ENCODE measurements at regions not wholly inside any gene's neighbourhood (a gene's known extent, or its start where the extent isn't known, plus 50 kb on each side); places are given as distances from the start of the nearest gene placed in this dataset.
"Not testable (repeated sequence)": the region's sequence is repeated elsewhere in the genome, so short reads cannot be mapped to it uniquely, and the experiment has no call there.

GRCh38 chr2:77713412-77713811 lies 191.2 kb upstream of the LRRTM4 start:
- DNase-seq (ENCODE audit: low read depth in 1 of 2, low spot score in 1 of 2), result no peak
- Histone ChIP-seq H3K4me3 (replicated peaks; ENCODE audit: insufficient read depth, low read length) (no peak overlapping the region), H3K27me3 (ENCODE audit: insufficient read depth, poor library complexity, severe bottlenecking) (no peaks in the 10 kb centered on the region), H3K27ac (replicated peaks) (no peak overlapping the region)
- TF ChIP-seq POLR2AphosphoS5 (IDR thresholded peaks at IDR 0.05; ENCODE audit: low read depth) (no peak), SPI1 (IDR thresholded peaks at IDR 0.05; ENCODE audit: borderline replicate concordance, low read depth) (no peak), CTCF (IDR thresholded peaks at IDR 0.05; ENCODE audit: insufficient read depth, low read length) (no peak), REST (IDR thresholded peaks at IDR 0.05; ENCODE audit: insufficient replicate concordance, low read depth) (no peak), GABPA (IDR thresholded peaks at IDR 0.05; ENCODE audit: low read depth) (no peak)

- H3K27ac ChIP-seq (replicated peaks), result no peak overlapping the region
- no peak overlapping the region for H3K4me3 ChIP-seq (replicated peaks; ENCODE audit: insufficient read depth, low read length)
- DNase-seq (ENCODE audit: low read depth in 1 of 2, low spot score in 1 of 2), result no peak
- TF ChIP-seq SPI1 (IDR thresholded peaks at IDR 0.05; ENCODE audit: borderline replicate concordance, low read depth) (no peak), POLR2AphosphoS5 (IDR thresholded peaks at IDR 0.05; ENCODE audit: low read depth) (no peak), REST (IDR thresholded peaks at IDR 0.05; ENCODE audit: insufficient replicate concordance, low read depth) (no peak), CTCF (IDR thresholded peaks at IDR 0.05; ENCODE audit: insufficient read depth, low read length) (no peak), GABPA (IDR thresholded peaks at IDR 0.05; ENCODE audit: low read depth) (no peak)
- H3K27me3 ChIP-seq (ENCODE audit: insufficient read depth, poor library complexity, severe bottlenecking), result peaks cover 2% of the 10 kb centered on the region
Measured at GRCh38 chr2:77720115-77720514, 197.9 kb upstream of the LRRTM4 start.

GRCh38 chr2:77721593-77721992 lies 199.4 kb upstream of the LRRTM4 start:
- TF ChIP-seq SPI1 (IDR thresholded peaks at IDR 0.05; ENCODE audit: borderline replicate concordance, low read depth), result no peak
- no peak overlapping the region for H3K27ac ChIP-seq (replicated peaks)
- H3K27me3 ChIP-seq (ENCODE audit: insufficient read depth, poor library complexity, severe bottlenecking), result peaks cover 2% of the 10 kb centered on the region
- no peak overlapping the region for H3K4me3 ChIP-seq (replicated peaks; ENCODE audit: insufficient read depth, low read length)
- no peak for DNase-seq (ENCODE audit: low read depth in 1 of 2, low spot score in 1 of 2)

GRCh38 chr2:77725045-77725444 lies 202.9 kb upstream of the LRRTM4 start:
- no peak overlapping the region for H3K4me3 ChIP-seq (replicated peaks; ENCODE audit: insufficient read depth, low read length)
- DNase-seq (ENCODE audit: low read depth in 1 of 2, low spot score in 1 of 2), result no peak
- no peak for TF ChIP-seq SPI1 (IDR thresholded peaks at IDR 0.05; ENCODE audit: borderline replicate concordance, low read depth)
- TF ChIP-seq REST (IDR thresholded peaks at IDR 0.05; ENCODE audit: insufficient replicate concordance, low read depth), result no peak
- no peak for TF ChIP-seq GABPA (IDR thresholded peaks at IDR 0.05; ENCODE audit: low read depth)
- TF ChIP-seq POLR2AphosphoS5 (IDR thresholded peaks at IDR 0.05; ENCODE audit: low read depth), result no peak
- no peak for TF ChIP-seq CTCF (IDR thresholded peaks at IDR 0.05; ENCODE audit: insufficient read depth, low read length)
- H3K27ac ChIP-seq (replicated peaks), result no peak overlapping the region
- H3K27me3 ChIP-seq (ENCODE audit: insufficient read depth, poor library complexity, severe bottlenecking), result no peaks in the 10 kb centered on the region

GRCh38 chr2:77734662-77735340 lies 212.6 kb upstream of the LRRTM4 start:
- not testable (repeated sequence) for H3K27ac ChIP-seq (replicated peaks); H3K27me3 ChIP-seq (ENCODE audit: insufficient read depth, poor library complexity, severe bottlenecking); H3K4me3 ChIP-seq (replicated peaks; ENCODE audit: insufficient read depth, low read length); DNase-seq (ENCODE audit: low read depth in 1 of 2, low spot score in 1 of 2)
